ENCODE measurements at regions not wholly inside any gene's neighbourhood (a gene's known extent, or its start where the extent isn't known, plus 50 kb on each side); places are given as distances from the start of the nearest gene placed in this dataset.

GRCh38 chr14:65252482-65253255 lies 150.4 kb upstream of the MAX start:
- TF ChIP-seq CTCF (IDR thresholded peaks at IDR 0.05) (no peak), POLR2A (IDR thresholded peaks at IDR 0.05) (no peak)
